DMS53 (cell line): ENCODE measurements at regions not wholly inside any gene's neighbourhood (a gene's known extent, or its start where the extent isn't known, plus 50 kb on each side); places are given as distances from the start of the nearest gene placed in this dataset.

ENCODE experiments used
- DNase-seq: peaks from one replicate; lab custom pipeline; 2025; lab: John Stamatoyannopoulos, UW

GRCh38 chr10:4075443-4075842 lies 290.4 kb upstream of the KLF6 start:
- no peak for DNase-seq

- no peak for DNase-seq
These were observed 289.8 kb upstream of the KLF6 start for GRCh38 chr10:4074545-4075407.

GRCh38 chr10:4073912-4074311 lies 288.9 kb upstream of the KLF6 start:
- DNase-seq = no peak

- no peak for DNase-seq
These were observed 286.1 kb upstream of the KLF6 start for GRCh38 chr10:4070921-4071660.

GRCh38 chr10:4070184-4070583 lies 285.2 kb upstream of the KLF6 start:
- no peak for DNase-seq

- DNase-seq = no peak
These were observed 284.5 kb upstream of the KLF6 start for GRCh38 chr10:4069491-4069890.

GRCh38 chr10:4068629-4069028 lies 283.6 kb upstream of the KLF6 start:
- DNase-seq = no peak

GRCh38 chr10:4067931-4068561 lies 283.0 kb upstream of the KLF6 start:
- peak; percentile 66 for DNase-seq

GRCh38 chr10:4067531-4067930 lies 282.5 kb upstream of the KLF6 start:
- DNase-seq = peak; percentile 34

GRCh38 chr10:4066581-4067390 lies 281.8 kb upstream of the KLF6 start:
- no peak for DNase-seq

GRCh38 chr10:4064489-4064888 lies 279.5 kb upstream of the KLF6 start:
- DNase-seq = no peak

GRCh38 chr10:4063717-4064116 lies 278.7 kb upstream of the KLF6 start:
- DNase-seq = no peak

- DNase-seq = no peak
These were observed 277.7 kb upstream of the KLF6 start for GRCh38 chr10:4062751-4063150.

GRCh38 chr10:4062072-4062471 lies 277.1 kb upstream of the KLF6 start:
- DNase-seq = no peak

- DNase-seq = no peak
These were observed 276.5 kb upstream of the KLF6 start for GRCh38 chr10:4061441-4061951.

- no peak for DNase-seq
These were observed 274.6 kb upstream of the KLF6 start for GRCh38 chr10:4059471-4060138.

- no peak for DNase-seq
These were observed 273.6 kb upstream of the KLF6 start for GRCh38 chr10:4058514-4059029.

- no peak for DNase-seq
These were observed 272.9 kb upstream of the KLF6 start for GRCh38 chr10:4057725-4058513.

GRCh38 chr10:4057021-4057420 lies 272.0 kb upstream of the KLF6 start:
- DNase-seq = no peak
